ACHN (cell line): ENCODE measurements at regions not wholly inside any gene's neighbourhood (a gene's known extent, or its start where the extent isn't known, plus 50 kb on each side); places are given as distances from the start of the nearest gene placed in this dataset.
"Not testable (repeated sequence)": the region's sequence is repeated elsewhere in the genome, so short reads cannot be mapped to it uniquely, and the experiment has no call there.

Experiments used
- DNase-seq: peaks from one replicate; pipeline ENCODE4 v3.0.0-alpha.2; 2015
- in situ Hi-C: cut with HindIII; loops from 2 replicates; pipeline ENCODE4 v1.10.0; 2017; ENCODE audit warnings: low sequenced_read_pairs, low pct_ligation_motif_present, low pct_unique_long_range_greater_than_20kb

DNA sequence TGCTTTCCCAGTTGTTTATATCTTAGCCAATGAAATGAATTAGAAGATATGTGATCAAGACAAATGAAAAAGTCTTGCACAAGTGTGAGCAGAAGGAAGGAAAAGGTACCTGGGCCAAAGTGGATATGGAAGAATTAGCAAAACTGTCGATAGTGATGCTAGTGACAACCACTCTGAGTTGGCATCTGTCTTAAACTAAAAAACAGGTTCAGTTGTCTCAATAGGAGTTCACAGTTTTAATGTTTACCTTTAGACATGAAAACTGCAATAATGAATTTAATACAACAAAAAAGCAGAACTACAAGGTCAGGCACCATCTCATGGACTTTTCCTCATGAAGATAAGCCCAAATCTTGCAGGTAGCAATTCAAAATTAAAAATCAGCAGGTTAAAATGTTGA, 688.5 kb downstream of the EFNB2 start:
- DNase-seq, result no peak
- in situ Hi-C loops, result no loop called here

DNA sequence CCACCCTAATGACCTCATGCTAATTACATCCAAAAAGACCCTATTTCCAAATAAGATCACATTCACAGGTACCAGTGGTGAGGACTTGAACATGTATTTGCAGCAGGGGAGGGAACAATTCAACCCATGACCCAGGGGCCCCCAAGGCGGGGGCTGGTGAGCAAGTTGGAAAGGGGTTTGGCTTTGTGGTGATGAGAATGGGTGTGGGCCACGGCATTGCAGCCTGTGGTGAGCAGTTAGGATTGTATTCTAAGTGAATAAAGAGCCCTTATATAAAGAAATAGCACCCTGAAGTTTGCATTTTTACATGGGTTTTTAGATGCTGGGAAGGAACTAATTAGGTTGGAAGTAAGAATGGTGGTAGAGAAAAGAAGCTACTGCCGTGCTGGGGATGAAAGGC, 694.2 kb downstream of the EFNB2 start:
- DNase-seq, result no peak
- in situ Hi-C loops, result no loop called here

DNA sequence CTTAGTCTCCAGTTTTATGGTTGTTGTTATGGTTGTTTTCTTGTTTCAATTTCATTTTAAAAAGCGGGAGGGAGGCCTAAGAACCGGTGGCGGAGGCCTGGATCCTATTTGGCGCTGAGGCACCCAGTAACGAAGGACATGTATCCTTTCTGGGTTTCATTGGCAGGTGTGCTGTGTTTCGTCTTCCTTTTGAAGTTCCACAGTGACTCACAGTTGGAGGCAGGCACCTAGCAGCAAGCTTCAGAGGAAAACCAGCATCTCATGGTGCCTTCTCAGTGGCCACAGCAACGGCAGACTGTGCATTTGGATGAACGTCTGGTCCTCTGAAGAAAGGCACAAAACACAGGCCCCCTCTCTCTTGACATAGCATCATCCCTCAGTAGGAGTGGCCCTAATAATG, 697.2 kb downstream of the EFNB2 start:
- DNase-seq, result no peak
- in situ Hi-C loops, result no loop called here

DNA sequence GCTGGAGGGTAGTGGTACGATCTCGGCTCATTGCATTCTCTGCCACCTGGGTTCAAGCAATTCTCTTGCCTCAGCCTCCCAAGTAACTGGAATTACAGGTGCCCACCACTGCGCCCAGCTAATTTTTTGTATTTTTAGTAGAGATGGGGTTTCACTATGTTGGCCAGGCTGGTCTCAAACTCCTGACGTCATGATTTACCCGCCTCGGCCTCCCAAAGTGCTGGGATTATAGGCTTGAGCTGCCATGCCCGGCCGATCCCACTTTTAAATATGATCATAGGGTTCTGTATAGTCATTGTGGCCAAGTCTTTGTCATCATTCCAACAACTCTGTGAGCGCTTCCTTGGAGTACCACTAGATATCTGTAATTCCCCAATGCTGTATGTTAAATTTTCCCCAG, 698.2 kb downstream of the EFNB2 start:
- in situ Hi-C loops, DNase-seq: not testable (repeated sequence)

DNA sequence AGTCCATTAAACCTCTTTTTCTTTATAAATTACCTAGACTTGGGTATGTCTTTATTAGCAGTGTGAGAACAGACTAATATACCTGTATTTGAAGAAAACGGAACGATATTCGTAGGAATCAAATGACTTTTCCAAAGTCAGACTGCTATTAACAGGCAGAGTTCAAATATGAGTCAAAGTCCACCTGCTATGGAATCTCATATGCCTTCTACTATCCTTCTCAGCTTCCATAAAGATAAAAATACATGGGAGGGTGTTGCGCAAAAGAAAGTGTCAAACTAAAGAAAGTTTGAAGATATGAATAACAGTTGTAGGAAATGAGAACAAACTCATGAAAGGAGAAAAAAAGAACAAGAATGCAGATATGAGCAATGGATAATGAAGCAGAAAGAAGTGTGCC, 704.6 kb downstream of the EFNB2 start:
- no peak for DNase-seq
- in situ Hi-C loops, result no loop called here

DNA sequence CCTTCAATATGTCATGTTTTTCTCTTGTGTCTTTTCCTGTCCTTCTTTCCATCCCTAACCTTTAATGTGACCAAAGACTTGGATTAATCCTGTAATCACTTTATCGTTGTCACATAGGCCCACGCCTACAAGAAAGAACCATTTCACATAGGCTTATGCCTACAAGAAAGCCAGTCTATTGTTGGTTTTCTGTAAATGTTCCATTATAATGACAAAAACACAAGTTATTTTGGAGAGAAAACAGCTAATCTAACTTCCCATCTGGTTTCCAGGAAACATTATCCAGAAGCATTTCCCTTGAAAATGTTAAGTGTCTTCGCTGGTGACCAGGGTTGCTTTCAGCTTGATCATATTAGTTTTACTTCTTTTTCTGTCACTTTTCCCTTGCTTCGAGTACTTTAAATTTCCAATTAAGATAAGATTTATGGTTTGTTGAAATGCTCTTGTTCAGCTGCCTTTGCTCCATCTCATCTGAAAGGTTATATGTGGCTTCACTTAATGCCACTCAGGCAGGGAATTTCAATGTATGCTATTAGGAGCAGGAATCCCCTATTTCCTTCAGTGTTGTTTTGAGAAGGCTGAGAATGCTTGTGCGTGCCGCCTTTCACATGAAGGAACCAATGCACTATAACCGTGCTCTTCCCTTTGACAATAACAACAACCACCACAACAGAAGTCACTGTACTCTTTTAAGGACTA, 708.2 kb downstream of the EFNB2 start:
- in situ Hi-C loops, result no loop called here
- no peak for DNase-seq

DNA sequence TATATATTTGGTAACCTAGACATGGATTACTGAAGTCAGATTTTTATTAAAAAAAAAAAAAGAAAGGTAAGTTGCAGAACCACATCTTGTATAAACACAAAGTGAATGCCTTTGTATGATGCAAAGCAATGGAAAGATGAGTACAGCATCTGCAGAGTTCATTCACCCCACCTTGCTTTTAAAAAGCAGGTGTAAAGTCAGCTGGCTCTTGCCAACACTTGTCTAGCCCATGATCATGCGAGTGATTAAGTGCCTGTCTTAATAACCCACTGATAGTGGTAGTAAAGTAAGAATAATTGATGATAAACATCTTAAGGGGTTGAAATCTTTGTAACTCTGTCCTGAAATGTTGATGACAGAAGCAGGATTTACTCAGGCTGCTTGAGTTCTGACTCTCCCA, 710.4 kb downstream of the EFNB2 start:
- DNase-seq, result no peak
- in situ Hi-C loops, result no loop called here

DNA sequence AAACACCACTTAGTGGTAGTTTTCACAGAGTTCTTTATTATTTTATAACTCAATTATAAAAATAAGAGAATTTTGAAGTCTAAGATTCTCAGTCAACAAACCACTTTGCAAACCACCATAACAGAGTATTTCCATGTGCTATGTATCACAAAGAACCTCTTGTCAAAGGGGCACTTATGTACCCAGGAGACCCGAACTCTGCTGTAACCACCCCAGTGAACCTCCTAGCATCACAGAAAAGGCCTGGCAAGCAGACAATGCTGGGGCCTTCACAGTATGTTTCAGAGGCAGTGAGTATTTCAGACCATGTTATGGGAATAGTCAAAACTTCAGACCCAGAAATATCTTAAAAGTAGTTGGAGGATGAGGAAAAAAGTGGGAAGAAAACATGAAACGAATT, 714.1 kb downstream of the EFNB2 start:
- no peak for DNase-seq
- in situ Hi-C loops, result no loop called here

DNA sequence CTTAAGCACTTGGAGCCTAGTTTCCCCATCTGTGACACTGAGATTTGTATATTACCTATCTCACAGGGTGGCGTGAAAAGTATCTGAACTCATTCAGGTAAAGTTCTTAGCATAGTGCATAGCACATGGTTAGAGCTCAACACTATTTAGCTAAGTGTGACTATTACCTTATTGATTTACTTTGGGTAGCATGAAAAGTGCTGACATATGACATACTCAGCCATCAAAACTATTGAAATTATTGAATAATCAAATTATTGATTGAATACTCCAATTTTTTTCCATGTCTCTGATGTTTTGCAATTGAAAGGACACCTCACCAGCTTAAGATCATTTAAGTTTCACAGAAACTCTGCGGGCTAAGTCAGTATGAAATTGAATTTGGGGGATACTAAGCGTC, 715.0 kb downstream of the EFNB2 start:
- no peak for DNase-seq
- in situ Hi-C loops, result no loop called here

DNA sequence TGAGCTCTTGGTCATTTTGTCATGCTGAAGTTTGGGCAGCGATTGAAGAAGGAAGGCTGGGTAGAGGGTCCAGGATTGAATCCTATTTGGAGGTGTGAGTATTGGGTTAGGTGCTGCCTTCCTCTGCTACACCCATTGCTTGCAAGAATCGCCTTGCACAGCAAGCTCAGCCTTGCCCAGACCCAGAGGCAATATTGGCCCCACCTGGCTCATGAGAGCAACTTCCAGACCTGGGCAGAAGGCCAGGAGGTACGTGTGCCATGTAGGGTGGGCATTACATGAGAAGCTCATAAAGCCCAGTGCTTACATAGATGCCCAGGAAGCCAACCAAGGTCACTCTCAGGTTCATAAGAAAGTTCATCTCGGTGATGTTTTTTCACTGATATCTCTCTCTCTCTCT, 718.0 kb downstream of the EFNB2 start:
- in situ Hi-C loops, result no loop called here
- DNase-seq, result no peak

DNA sequence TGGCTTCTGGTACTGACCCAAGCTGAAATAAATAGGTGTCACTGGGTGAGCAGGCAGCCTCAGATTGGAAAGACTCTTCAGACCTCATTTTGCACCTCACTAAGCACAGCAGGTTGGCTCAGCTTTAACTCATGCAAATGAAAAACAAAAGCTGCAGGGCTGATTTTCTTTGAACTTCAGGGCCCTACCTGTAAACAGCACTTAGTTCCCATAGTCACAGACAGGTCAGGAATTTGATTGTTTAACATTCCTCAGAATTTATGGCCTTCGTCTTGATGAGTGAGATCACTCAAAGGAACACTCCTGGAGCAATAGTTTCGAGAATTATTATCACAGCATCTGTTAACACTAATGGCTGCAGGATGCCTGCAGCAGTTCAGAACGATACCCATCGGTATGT, 718.5 kb downstream of the EFNB2 start:
- in situ Hi-C loops, result no loop called here
- DNase-seq, result peak; percentile 31

DNA sequence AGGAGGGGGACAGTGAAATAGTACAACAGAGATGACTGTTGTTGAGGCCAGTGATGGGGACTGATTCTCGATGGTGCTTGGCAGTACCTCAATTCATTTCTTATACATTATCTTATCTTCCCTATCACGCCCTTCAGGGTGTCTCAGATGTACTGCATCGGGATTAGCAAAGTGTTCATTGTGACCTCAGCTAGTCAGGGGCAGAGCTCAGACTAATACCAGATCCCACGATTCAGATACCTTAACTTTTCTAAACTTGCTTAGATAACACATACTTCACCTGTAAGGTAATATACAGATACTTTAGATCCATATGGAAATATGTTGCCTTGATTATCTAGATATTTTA, 720.6 kb downstream of the EFNB2 start:
- in situ Hi-C loops, result no loop called here
- DNase-seq, result no peak

DNA sequence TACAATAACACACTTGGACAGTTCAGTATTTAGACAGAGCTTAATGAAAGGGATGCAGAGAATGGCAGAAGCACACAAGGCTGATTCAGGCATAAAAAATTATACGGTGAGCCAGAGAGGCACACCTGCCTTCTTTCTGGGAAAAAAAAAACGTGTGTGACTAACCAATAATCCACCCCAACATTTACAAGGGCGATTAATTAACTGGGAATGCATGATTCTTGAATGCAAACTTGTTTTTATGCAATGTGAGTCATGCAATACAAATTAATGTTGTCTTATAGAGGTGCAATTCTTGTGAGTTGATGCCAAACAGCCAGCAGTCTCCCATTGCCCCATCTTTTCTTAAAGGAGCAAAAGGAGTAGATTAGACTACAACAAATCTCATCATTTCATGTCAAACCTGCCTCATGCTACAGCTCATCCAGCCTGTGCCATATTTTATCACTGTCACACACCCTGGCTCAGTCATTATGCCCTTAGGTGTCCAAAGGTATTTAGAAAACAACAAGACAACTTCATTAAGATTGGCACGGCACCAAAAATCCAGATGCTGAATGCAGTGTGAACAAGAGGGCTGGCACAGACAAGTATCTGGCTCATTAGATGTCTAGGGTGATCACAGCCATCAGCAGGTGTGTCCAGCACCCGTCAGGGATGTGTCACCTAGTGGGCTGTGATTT, 721.1 kb downstream of the EFNB2 start:
- DNase-seq, result no peak
- in situ Hi-C loops, result no loop called here

DNA sequence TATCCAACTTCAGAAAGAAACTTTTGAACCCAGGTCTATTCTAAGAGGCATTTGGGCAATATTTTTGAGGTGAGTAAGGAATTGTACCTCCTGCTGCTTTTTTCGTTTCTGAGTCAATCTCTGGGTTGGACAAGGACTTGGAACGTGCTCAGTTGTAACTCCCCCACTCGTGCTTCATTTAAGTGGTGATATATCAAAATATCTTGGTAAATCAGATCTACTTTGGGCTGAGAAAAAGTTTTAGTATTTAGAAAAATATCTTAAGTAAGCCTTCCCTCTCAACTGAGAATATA, 728.9 kb downstream of the EFNB2 start:
- in situ Hi-C loops, result no loop called here
- DNase-seq, result no peak

DNA sequence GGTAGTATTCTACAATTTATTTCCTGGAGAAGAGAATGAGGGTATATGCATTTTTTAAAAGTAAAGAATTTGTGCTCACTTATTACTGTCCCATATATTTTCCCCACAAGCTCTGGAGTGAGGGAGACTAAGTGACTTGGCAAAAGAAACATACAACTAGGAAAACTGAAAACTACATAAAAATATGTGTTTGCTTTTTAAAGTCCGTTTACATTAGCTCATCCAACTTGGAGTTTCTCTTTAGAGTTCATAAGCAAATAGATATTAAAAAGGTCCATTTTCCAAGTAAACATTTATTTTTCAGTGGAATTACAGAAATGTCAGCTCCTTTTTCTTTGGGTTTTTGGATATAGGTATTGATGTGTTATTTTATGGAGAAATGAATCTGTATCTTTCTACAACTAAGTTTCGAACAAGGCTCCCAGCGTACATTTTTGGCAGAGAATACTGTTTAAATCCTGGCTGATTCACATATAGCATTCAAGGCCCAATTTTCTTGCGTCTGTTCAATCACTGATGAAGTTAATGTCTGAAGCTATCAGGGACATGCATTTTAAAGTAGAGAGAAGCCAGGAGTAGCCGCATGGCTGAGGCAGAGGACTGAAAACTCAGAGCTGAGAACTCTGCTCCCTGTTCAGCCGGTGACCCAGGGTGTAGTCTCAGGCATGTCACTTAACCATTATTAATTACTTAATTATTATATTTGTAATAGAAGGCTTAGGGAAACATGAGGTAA, 729.4 kb downstream of the EFNB2 start:
- in situ Hi-C loops, result no loop called here
- no peak for DNase-seq

DNA sequence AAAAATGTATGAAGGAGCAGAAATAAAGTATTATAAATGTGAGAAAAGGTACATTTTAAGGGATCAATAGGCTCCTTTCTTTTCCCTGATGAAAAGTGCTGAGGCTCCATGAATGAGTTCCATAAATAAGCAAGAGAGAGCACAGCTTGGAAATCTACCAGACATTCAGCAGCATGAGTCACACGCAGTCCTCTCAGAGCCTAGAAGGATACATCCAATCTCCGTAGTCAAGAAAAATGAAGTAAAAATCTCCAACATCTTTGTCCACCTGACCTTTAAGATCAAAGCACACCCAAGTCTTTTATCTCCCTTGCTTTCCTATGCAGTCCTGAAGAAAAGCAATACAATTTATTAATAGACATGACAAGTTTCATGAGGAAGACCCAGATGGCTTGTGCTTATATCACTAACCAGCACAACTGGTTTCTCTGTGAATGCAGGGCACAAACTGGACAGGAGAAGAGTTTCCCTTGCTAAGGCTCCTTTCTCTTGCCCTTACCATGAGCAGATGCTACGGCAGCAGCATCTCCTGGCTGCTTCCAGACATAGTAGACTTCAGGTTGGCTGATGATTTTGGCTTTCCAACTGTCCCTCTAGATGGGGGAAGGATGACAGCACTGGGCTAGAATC, 730.8 kb downstream of the EFNB2 start:
- in situ Hi-C loops, result no loop called here
- no peak for DNase-seq

DNA sequence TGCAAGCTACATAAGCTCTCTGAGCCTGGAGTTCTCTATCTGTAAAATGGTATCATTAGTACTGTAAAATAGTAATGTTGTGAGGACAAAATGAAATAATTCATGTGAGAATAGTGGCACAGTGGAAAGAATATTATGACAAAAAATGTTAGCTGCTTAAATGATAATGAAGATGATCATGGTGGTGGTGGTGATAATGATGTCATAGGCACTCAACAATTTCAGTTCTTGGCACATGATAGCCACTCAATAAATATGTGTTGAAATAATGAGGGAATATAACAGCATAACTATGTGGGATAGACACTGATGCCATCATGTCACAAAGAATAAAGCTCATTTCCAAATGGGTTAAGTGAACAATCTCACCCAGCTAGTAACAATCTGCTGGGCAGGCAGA, 736.3 kb downstream of the EFNB2 start:
- in situ Hi-C loops, result no loop called here
- no peak for DNase-seq

DNA sequence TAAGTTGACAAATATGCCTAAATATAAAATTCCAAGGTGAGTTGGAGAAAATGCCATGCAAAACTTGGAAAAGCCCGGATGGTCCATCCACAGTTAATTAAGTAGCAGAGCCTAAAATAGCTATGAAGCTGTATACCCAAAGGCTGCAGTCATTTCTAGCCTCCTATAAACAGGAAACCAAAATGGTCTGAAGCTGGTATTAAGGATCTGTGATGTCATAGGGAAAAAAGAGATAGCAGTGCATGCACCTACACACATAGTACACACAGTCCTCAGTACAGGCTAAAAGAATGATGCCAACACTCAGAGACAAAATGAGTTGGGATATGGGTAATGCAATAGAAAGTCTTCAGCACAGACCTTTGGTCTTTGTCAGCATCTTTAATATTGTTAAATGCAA, 736.9 kb downstream of the EFNB2 start:
- DNase-seq, result no peak
- in situ Hi-C loops, result no loop called here

DNA sequence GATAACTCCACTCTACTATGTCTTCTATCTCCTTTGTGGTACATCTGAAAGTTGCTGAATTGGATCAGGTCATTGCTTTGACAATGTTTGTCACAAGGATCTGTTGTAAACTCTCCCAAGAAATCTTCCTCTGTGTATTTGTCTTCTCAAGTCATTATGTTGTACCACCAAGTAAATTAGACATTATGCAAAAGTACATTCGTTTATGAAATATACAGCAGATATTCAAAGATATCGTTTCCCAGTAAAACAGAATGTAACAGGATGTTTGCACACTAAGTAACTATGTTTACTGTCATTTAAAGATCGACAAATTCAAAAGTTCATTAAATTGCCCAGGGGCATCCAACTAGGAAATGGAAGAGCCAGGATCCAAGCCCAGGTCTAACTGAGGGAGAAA, 739.4 kb downstream of the EFNB2 start:
- in situ Hi-C loops, result no loop called here

DNA sequence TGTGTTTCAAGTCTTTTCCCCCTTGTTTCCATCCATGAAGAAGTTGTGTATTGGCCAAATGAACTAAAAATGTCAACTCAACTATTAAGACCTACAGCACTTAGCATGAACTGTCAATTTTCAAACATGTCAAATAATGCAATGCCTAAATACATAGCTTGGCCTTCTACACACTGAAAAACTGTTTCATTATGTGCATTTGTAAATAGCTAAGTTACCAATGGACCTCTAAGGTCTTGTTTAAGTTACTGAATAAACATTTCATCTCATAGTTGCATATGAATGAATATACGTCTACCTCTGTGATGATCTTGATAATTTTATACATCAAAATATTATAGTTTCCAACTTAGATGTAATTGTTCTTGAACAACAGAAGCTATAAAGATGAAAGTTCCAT, 744.5 kb downstream of the EFNB2 start:
- DNase-seq, result no peak
- in situ Hi-C loops, result no loop called here

More for the DNA sequence above, 739.4 kb downstream of the EFNB2 start:
- DNase-seq, result no peak
